NCI-H1092 (cell line): ENCODE measurements at regions not wholly inside any gene's neighbourhood (a gene's known extent, or its start where the extent isn't known, plus 50 kb on each side); places are given as distances from the start of the nearest gene placed in this dataset.
"Not testable (repeated sequence)": the region's sequence is repeated elsewhere in the genome, so short reads cannot be mapped to it uniquely, and the experiment has no call there.

Experiments used
- DNase-seq: peaks from one replicate; lab custom pipeline; 2025; lab: John Stamatoyannopoulos, UW

DNA sequence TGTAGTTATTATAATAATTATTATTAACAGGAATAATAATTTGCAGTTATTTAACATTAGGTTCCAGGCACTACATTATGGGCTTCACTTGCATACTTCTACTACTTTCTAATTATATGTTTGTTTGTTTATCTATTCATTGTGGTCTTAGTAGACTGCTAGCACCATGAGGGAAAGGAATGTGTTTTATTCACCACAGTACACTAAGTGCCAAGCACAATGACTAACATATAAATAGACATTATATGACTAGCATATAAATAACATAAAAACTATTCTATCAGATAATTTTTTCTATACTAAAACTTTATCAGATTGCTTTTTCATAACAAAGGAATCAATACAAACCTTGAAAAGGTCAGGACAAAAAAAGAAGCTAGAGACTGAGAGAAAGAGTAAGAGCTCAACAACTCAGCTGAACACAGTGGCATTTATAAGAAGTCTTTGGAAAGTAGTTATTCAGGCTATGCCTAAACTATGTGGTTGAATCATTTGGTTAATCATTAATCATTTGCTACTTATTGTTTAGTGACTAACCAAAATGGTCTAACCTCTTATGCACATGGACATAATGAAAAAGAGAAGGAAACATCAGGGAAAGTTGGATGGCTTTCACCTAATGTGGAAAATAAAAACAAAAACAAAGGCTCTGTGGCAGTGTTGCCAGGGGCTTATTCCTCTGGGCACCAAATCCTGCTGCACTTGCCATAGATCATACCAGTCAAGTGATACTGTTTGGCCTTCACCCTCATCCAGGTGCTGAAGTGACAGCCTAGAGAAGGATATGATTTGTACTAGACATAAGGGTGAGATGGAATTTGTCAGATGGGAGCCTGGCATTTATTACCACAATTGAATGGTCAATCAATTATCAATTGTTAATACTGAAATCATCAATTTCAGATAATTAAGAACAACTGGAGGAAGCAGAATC lies 174.9 kb downstream of the ETAA1 start:
- DNase-seq, result no peak

DNA sequence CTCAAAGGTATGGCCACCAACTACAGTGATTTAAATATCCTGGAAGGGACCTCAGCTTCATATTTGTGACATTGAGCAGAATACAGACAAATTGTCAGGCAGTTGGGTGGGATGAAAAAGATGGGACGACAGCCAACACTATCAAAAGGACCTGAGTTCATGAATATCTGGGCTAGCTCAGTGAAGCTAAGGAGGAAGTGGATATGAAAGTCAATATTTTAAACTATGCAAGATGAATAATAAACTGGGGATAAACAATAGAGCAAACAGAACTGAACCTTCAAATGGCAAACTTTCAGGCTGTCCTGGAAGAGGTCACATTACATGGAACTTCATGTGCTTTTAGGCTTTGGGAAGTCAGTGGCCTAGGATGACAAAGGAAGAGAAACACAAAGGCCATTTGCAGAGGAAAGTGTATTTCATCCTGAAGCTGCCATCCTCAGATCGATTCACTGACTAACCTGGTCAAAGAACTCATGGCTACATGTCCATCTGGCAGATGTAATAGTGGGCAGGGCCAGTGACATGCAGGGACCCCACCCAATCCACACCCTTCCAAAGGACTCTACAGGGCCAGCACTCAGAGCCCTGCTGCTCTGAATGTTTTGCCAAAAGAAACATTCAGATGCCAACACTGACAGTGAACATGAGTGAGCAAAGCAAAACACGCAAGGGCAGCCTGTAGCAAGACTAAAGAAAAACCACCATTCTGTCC lies 175.7 kb downstream of the ETAA1 start:
- DNase-seq, result no peak

DNA sequence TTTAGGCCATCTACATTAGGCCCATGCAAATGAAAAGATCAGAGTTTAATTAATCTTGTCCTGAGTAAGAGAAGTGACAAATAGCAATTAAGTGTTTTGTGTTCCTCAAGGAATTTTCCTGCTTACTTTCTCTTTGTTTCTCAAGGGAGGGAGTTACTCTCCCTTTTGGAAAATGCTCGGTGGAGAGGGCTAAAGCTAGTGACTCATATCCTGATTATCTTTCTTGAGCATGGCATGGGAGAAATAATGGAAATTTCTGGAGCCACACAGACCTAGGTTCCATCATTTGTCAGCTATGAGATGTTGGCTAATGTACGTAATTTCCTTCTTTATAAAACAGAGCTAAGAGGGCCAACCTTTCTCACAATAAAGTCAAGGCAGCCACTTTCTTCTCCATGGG lies 177.1 kb downstream of the ETAA1 start:
- DNase-seq, result no peak

DNA sequence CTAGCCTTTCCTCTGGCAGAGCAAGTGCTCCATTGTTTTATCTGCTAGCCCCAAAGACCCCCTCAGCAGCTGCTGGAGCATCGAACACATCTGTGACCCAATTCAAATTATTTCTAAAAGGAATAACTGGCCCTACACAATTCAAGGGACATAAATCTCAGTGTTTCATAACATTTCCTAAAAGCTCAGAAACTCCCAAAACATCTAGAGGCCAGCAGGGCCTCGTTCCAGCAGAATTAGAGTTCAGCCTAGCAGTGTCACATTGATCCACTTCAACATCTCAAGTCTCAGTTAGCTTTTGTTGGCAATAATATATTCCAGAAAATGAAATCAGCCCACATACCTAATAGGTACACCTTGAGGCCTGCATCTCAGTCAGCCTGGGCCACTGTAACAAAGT lies 179.1 kb downstream of the ETAA1 start:
- DNase-seq, result no peak

DNA sequence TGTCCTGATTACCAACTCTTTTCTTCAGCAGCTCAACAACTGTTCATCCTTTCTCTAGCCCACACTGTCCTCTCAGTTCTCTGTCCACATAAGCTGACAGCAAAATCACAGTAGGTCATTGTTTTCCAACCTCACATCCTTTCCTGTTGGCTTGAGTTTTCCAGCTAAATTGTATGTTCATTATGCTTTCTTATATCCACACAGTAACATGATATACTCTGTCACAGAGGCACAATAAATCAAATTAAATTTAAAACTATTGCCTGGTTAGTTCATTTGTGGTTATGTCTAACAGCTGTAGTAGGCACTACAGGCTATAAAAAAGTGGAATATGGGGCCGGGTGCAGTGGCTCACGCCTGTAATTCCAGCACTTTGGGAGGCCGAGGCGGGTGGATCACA lies 179.9 kb downstream of the ETAA1 start:
- DNase-seq, result no peak

DNA sequence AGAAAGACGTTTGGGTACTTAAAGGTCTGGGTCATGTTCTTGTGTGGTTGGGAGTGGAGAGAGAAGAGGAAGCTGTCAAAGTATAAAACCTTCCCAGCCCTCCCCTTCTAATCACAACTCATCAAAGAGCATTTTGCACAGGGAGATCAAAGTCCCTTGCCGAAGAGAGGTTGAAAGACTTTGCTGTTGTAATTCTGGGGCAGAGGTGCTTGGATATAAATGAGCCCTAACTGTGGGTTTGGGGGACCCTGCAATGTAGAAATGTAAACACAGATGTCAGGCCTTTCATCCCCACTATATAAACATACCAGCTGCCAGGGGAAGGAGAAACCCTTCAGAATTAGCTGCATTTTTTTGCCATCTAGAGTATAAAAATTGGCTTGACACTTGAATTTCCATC lies 182.1 kb downstream of the ETAA1 start:
- DNase-seq, result no peak

DNA sequence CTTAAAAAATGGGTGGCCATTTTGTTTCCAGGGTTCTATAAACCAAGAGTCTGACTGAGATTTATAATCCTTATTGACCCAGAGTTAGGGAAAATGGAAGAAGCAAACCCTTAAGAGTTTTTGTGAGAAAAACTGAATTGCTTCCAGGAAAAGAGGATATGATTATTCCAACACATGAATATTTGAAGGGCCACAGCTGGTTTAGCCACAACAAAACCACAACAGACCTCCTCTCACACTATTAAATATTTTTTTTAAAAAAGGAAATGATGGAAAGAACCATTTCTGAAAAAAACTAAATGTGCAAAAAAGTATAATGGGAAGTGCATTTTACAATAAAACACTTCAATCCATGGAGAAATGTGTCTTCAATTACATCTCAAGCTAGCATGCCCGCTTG lies 182.7 kb downstream of the ETAA1 start:
- DNase-seq, result no peak

DNA sequence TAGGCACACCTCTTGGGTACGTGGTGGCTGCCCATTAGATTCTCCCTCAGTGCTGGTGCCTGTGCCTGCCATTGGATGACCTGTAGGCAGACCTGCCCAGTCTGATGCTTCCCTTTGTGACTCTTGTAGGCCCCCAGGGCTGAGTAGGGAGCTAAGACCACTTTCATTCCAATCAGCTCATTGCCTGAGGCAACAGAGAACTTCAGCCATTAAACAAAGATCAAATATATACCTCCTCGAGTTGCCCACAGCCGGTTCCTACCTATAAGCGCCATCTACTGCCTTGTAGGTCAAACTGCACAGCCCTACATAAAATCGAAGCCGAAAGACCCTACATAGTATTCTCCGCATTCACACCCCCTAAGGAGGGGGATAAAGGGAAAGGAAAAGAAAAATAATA lies 184.6 kb downstream of the ETAA1 start:
- no peak for DNase-seq

DNA sequence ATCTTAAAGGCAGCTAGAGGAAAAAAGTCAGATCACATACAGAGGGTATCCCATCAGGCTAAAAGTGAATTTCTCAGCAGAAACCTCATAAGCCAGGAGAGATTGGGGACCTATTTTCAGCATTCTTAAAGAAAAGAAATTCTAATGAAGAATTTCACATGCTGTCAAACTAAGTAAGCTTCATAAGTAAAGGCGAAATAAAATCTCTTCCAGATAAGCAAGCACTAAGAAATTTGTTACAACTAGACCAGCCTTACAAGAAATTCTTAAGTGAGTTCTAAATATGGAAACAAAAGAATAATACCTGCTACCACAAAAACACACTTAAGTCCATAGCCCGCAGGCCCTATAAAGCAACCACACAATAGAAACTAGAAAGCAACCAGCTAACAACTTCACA lies 186.1 kb downstream of the ETAA1 start:
- no peak for DNase-seq

DNA sequence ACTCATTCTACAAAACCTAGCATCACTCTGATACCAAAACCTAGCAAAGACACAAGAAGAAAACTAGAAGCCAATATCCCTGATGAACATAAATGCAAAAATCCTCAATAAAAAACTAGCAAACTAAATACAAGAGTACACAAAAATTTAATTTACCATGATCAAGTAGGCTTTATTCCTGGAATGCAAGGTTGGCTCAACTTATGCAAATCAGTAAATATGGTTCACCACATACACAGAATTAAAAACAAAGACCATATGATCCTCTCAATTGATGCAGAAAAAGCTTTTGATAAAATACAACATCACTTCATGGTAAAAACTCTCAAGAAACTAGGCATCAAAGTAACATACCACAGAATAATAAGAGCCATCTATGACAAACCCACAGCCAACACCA lies 188.3 kb downstream of the ETAA1 start:
- no peak for DNase-seq

DNA sequence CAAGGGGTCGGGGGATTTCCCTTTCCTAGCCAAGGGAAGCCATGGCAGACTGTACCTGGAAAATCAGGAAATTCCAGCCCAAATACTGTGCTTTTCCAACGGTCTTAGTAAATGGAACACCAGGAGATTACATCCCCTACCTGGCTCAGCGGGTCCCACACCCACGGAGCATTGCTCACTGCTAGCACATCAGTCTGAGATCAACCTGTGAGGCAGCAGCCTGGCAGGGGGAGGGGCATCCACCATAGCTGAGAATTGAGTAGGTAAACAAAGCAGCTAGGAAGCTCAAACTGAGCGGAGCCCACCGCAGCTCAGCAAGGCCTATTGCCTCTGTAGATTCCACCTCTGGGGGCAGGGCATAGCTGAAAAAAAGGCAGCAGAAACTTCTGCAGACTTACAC lies 192.0 kb downstream of the ETAA1 start:
- not testable (repeated sequence) for DNase-seq

DNA sequence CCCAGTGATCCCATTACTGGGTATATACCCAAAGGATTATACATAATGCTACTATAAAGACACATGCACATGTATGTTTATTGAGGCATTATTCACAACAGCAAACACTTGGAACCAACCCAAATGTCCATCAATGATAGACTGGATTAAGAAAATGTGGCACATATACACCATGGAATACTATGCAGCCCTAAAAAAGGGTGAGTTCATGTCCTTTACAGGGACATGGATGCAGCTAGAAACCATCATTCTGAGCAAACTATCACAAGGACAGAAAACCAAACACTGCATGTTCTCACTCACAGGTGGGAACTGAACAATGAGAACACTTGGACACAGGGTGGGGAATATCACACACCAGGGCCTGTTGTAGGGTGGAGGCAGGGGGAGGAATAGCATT lies 197.4 kb downstream of the ETAA1 start:
- not testable (repeated sequence) for DNase-seq

DNA sequence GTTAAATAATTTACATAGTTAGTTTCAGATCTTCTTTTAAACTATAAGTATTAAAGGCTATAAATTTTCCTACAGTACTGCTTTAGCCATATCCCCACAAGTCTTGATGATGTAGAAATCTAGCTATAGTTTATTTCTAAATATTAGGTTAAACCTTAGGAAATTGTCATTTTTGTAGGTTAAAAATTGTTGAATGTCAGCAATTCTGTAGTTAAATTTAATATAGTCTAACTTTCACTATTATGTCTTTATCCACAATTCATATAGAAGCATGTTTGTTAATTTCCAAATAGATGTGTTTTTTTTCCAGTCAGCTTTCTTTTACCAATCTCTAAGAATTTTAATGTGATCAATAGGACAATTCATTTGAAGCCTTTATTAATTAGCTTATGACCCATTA lies 199.7 kb downstream of the ETAA1 start:
- no peak for DNase-seq

DNA sequence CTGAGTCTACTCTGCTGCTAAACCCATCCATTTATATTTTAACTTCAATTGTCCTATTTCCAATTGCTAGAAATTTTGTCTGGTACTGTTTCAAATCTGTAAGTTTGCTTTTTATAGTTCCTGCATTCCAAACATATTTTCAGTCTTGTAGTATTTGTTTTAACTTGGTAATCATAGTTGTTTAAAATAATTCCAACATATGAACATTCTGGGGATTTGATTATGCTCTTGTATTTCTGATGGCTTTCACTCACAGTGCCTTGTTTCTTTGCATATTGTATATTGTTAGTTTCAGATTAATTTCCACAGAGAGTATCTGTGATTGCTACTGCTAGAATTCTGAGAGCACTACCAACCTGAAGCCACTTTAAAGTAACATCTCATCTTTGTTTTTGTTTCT lies 202.4 kb downstream of the ETAA1 start:
- DNase-seq, result no peak

DNA sequence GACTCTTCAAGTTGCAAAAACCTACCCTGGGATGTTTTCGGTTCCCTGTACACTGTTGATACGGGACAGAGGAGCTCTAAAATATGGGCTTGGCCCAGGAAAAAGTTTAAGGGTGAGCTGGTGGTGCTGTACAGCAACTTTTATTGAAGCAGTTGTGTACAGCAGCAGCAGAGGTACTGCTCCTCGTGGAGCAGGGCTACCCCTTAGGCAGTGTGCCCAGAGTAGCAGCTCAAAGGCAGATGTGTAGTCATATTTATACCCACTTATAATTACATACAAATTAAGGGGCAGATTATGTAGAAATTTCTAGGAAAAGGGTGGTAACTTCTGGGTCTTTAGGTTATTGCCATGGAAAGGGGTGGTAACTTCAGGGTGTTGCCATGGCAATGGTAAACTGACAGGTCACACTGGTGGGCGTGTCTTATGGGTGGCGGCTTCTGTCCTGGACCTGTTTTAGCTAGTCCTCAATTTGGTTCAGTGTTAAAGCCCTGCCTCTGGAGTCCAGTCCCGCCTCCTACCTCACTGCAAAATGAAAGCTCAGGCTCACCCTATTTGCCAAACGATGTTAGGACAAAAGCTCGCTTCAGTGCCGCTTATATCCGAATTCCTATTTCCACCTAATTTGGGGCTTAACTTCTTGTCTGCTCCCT lies 203.2 kb downstream of the ETAA1 start:
- DNase-seq, result no peak

DNA sequence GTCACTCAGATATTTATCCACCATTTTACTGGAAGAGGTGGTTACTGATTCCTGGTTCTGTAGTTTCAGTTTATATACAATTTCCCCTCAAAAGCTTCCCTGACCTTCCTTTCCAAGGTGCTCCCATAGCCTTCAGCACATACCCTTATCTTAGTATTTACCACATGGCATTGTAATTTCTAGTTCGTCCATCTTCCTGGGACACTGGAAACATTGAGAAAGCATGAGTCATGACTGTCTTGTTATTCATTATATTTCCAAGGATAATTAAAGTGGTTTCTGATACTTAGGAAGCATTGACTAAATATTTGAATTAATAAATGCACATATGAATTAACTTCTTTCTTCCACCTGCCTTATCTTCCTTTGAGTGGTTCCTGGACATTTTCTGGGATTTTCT lies 203.8 kb downstream of the ETAA1 start:
- DNase-seq, result no peak

DNA sequence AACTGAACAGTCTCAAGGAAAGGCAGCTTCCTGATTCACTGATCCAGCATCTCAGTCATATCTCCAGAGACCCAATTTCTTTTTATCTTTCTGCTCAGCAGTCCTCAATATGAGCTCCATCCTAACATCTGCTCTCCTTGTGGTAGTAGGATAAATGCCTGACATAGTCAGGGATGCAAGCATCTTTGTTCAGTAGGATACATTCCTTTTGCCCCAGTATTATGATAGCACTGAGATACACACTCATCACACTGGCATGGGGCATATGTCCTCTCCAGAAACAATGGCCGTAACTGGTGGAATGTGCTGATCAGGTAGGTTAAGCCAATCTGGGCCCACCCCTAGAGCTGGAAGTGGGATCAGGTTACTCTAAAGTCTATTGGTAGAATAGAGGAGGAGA lies 207.2 kb downstream of the ETAA1 start:
- no peak for DNase-seq

DNA sequence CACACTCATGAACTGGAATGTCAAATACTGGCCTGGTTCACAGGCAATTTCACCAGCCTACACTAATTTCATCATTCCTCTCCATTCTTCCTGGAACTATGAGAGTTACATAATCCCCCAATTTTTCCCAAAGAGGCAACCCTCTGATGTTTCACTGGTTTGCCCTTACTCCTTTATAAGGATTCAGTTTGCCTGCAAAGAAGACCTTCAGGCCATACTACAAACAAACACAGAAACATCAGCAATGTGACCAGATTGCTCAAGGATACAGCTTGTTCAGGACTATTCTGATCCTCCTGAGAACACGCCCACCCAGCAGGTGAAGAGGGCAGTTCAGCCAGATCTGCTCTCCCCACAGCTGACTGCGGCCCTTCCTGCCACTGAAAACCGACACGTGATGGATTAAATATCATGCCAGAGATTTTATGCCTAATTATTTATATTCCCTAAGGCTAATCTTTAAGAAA lies 215.5 kb downstream of the ETAA1 start:
- no peak for DNase-seq

DNA sequence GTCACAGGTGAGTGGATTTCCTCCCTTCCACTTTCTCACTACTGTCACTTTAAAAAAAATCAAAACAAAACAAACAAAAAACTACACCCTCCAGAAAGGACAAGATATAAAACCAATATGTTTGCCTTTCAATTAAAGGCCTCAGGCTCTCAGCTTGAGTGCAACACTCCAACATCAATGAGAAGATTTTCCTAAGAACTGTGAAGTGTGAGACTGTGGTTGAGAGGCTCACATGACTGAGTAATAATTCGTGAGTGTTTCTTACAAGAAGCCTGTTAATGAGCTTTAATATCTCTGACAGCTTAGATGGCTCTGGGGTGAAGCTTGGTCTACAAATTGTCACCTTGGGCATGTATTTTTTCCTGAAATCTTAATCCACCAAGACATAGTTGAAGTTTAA lies 216.1 kb downstream of the ETAA1 start:
- DNase-seq, result no peak

DNA sequence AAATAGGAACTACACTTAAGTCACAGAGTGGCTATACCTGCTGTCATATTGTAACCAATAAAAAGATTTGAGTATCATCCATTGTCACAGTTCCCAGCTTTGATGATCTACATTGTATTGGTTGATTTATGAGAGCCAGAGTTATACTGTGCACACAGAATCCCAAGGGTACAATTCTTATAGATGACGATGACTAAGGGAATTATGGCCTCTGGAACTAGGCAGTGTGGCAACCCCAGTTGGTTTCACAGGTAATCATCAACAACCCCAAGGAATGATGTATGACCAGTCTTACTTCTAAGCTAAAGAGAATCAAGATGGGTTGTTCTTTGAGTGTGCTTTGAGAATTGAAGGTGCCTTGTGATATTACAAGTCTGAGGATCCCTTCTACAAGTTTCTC lies 217.3 kb downstream of the ETAA1 start:
- DNase-seq, result no peak

DNA sequence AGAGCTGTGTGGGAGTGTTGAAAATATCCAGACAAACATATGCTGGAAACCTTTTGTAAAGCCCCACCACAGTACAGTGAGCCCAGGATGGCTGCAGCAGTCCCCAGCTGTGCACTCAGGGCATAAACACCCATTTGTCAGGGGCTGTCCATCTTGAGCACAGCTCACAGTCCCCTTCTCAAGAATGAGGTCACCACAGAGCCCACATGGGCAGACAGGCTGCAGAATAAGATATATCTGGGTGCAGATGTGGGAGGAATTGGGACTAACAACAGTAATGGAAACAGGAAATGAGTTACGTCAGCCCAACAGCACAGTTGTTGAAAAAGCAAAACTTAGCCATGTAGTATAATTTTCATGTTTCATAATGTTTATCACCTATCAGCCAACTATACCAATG lies 219.6 kb downstream of the ETAA1 start:
- no peak for DNase-seq

DNA sequence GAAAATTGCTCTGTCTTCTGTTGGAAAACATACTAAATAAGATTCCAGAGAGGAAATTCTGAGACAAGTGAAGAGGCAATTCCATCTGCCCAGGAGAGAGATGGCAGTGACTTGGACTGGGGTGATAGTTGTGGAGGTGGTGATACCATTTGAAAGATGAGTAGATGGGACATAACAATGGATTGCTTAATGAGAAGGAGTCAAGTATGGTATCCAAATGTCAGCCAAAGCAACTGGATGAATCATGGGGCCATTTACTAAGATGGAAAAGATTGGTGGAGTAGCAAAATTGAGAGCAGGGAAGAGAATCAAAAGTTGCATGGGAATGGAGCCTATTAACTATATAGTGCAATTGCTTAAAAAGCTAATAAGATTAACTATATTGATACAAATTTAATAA lies 222.1 kb downstream of the ETAA1 start:
- no peak for DNase-seq

DNA sequence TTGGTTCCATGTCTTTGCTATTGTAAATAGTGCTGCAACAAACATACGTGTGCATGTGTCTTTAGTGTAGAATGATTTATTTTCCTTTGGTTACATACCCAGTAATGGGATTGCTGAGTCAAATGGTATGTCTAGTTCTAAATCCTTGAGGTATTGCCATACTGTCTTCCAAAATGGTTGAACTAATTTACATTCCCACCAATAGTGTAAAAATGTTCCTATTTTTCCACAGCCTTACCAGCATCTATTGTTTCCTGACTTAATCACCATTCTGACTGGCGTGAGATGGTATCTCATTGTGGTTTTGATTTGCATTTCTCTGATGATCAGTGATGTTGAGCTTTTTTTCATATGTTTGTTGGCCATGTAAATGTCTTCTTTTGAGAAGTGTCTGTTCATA lies 226.6 kb downstream of the ETAA1 start:
- not testable (repeated sequence) for DNase-seq
